VCaP (cell line): ENCODE measurements at regions not wholly inside any gene's neighbourhood (a gene's known extent, or its start where the extent isn't known, plus 50 kb on each side); places are given as distances from the start of the nearest gene placed in this dataset.
"Not testable (repeated sequence)": the region's sequence is repeated elsewhere in the genome, so short reads cannot be mapped to it uniquely, and the experiment has no call there.

Experiments used
- H3K27ac ChIP-seq: fragments of 450-650 bp; 2 replicates; pipeline ENCODE4 v1.5.1; 2017
- CTCF ChIP-seq: fragments of 450-650 bp; conservative IDR thresholded peaks from 2 replicates; pipeline ENCODE4 v1.5.1; 2017; ENCODE audit warnings: mild to moderate bottlenecking, moderate library complexity

GRCh38 chr5:108696951-108697715 lies 50.6 kb upstream of the FER start:
- TF ChIP-seq CTCF, result no peak
- no peak overlapping the region for H3K27ac ChIP-seq

GRCh38 chr5:108696407-108696806 lies 51.3 kb upstream of the FER start:
- H3K27ac ChIP-seq, result no peak overlapping the region
- TF ChIP-seq CTCF, result no peak

GRCh38 chr5:108688485-108688884 lies 59.2 kb upstream of the FER start:
- no peak overlapping the region for H3K27ac ChIP-seq
- TF ChIP-seq CTCF, result no peak

- TF ChIP-seq CTCF, result no peak
- H3K27ac ChIP-seq, result no peak overlapping the region
Measured at GRCh38 chr5:108687595-108688200, 60.0 kb upstream of the FER start.

GRCh38 chr5:108686676-108687075 lies 61.0 kb upstream of the FER start:
- H3K27ac ChIP-seq, result no peak overlapping the region
- TF ChIP-seq CTCF, result no peak

- H3K27ac ChIP-seq, result not testable (repeated sequence)
Measured at GRCh38 chr5:108685448-108686216, 62.1 kb upstream of the FER start.

- H3K27ac ChIP-seq, result no peak overlapping the region
- peak; percentile 87 for TF ChIP-seq CTCF
Measured at GRCh38 chr5:108681079-108681921, 66.4 kb upstream of the FER start.
